GM18909 (cell line): ENCODE measurements at regions not wholly inside any gene's neighbourhood (a gene's known extent, or its start where the extent isn't known, plus 50 kb on each side); places are given as distances from the start of the nearest gene placed in this dataset.

Source experiments
- ATAC-seq: cut with Tn5 transposase; IDR thresholded peaks from one replicate; pipeline ENCODE4 v1.9.1; 2021; ENCODE audit warnings: mild to moderate bottlenecking; ENCODE audit not compliant: unreplicated experiment, poor library complexity

- no peak for ATAC-seq
Measured at GRCh38 chr4:146998157-146998556, 52.5 kb upstream of the TTC29 start.

DNA sequence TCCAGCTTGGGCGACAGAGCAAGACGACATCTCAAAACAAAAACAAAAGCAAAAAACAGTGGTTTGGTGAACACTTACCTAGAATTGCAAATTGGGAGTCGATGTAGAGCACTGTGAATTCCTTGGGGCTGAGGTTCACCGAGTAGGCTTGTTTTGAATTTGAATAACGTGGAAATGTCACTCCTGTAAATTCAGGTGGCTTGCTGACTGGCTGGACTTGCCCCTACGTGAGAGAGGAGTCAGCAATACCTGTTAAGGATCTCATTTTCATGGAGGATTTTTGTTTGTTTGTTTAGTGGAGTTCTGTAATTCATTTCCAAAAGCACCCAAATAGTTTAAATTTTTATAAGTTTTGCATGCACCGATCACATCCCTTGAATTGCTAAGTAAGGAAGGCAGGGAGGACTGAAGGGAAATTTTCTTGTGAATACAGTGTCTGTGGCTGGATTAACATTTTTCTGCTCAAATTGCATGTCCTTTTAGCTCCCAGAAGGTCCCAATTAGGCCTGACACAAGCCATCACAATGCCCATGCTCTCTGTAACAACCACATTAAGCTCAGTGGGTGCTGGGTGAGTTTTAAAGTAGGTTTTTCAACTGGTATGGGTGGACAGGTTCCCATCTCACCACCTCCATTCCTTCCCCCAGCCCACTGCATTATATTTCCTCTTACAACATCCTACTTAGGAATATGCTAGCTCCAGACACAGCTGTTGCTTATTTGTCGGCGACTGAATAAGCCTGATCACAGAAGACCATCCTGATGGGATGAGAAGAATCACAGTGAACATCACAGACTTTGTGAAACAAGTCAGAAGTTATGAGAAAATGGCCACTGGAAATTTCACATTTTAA, 58.5 kb upstream of the TTC29 start:
- no peak for ATAC-seq

DNA sequence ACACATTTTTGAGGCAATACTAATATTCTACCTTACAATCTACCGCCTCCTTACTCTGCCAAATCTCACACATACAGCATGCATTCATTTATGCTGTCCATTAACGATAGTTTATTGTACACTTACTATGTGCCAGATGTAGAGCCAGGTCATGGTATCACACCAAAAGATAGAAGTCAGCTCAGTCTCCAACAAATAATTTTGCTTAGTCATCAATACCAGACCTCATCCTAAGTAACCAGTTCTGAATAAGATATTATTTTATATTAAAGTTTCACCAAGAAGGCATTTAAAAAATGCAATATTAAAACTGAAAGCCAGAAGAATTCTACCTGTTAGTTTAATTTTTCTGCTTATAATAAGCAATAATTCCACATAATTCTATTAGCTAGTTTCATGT, 60.6 kb upstream of the TTC29 start:
- no peak for ATAC-seq

DNA sequence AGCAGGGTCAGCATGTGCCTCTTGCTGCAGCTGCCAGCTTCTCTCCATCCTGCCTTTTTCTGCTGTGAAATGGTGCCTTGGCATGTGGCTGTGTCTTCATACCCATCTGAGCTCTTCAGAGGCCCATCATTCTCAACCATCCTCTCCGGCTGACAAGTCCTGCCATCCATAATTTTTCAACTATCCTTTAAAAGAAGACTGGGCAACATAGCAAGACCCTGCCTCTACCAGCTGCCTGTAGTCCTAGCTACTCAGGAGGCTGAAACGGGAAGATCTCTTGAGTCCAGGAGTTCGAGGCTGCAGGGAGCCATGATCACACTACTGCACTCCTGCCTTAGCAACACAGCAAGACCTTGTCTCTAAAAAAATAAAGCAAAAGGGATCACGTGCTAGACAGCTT, 64.2 kb upstream of the TTC29 start:
- no peak for ATAC-seq

DNA sequence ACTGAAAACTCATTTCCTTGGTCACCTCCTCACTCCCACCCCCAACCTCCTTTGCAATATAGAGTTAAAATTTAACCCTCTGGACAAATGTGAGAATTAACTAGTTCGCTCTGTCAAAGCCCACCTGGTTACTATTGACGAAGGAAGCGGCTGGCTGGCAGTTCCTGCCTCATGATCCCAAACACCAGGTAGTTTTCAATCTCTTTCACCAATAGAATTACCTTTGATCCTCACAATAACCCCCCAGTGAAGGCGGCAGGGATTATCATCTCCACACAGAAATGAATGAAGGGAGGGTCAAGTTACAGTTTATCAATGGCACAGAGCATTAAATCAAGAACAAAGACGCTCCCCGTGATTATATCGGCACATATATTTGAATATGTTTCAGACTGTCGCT, 65.7 kb upstream of the TTC29 start:
- no peak for ATAC-seq

GRCh38 chr4:147012059-147012707, 66.5 kb upstream of the TTC29 start:
- no peak for ATAC-seq

GRCh38 chr4:147014946-147015345, 69.3 kb upstream of the TTC29 start:
- ATAC-seq = no peak

- no peak for ATAC-seq
Measured at GRCh38 chr4:147015491-147015890, 69.8 kb upstream of the TTC29 start.

DNA sequence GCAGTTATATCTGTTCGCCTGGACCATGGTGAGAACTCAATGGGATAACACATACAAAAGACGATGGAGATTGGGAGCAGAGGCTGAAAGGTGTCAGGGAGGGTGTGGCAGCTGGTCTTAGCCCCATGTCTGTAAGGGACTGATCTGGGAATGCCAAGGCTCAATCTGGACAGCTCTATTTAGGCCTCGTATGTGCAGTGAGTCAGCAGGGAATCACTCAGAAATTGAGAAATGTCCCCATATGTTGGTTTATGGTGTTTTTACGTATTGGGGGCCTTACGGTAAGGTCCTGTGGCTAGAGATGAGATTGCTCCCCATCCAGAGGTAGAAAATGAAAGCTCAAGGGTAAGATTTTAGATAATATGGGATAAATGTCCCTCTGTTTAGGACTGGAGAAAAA, 71.4 kb upstream of the TTC29 start:
- no peak for ATAC-seq

GRCh38 chr4:147019091-147019490, 73.4 kb upstream of the TTC29 start:
- peak; percentile 91 for ATAC-seq

- no peak for ATAC-seq
Measured at GRCh38 chr4:147020456-147020855, 74.8 kb upstream of the TTC29 start.

DNA sequence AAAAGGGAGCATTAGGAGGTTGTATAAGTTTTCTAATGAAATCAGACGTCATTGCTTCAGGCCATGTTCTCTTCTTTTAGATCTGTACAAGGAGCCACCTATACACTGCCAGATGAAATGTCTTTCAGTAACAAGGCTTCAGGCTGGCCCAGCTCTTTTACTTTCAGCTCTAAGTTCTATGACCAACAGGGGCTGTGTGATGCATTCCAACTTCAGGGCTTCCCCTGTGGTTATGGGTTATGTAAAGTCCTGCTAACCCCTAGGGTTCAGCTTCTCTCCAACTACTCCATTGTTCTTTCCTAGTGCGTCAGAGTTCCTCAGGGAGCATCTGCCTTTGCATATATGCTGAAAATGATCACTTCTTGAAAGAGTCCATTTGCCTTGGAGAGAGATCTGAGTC, 79.4 kb upstream of the TTC29 start:
- ATAC-seq = no peak

- ATAC-seq = no peak
Measured at GRCh38 chr4:147029296-147029695, 83.6 kb upstream of the TTC29 start.

- no peak for ATAC-seq
Measured at GRCh38 chr4:147034372-147034771, 88.7 kb upstream of the TTC29 start.

GRCh38 chr4:147037069-147037468, 91.4 kb upstream of the TTC29 start:
- ATAC-seq = no peak

GRCh38 chr4:147039976-147040575, 94.4 kb upstream of the TTC29 start:
- no peak for ATAC-seq

DNA sequence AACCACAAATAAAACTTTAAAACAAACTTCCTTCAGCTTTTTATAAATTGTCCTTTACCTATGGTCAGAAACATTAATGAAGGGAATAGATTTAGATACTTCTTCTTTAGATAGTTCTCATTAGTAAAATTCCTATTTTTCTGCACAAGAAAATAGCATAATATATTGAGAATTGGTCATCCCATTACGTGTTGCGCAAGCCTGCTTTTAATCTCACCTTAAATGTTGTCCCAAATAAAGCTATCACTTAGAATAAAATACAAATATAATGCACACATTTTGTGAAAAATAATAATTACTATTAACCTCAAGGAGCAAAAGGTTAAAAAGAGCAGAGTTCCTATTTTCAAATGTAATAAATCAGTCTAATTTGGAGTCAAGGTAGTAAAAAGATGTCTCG, 95.2 kb upstream of the TTC29 start:
- no peak for ATAC-seq

DNA sequence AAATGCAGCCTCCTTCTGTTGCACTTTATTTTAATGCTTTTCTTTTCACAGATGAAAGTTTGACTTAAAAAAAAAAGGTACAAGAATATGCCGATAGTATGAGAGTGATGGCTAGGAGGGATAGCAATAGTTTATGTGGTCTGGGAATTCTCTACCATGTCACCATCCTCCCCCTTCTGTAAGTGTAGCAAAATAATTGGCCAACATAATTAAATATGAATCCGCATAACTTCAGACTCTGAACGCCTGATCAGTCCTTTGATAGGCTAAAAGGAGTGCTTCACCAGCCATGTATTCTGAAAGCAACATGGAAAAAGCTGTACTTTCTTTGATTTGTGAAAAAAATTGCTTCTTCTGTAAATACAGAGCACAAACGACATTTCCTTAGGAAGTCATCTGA, 95.7 kb upstream of the TTC29 start:
- no peak for ATAC-seq

GRCh38 chr4:147042046-147042445, 96.4 kb upstream of the TTC29 start:
- ATAC-seq = no peak

DNA sequence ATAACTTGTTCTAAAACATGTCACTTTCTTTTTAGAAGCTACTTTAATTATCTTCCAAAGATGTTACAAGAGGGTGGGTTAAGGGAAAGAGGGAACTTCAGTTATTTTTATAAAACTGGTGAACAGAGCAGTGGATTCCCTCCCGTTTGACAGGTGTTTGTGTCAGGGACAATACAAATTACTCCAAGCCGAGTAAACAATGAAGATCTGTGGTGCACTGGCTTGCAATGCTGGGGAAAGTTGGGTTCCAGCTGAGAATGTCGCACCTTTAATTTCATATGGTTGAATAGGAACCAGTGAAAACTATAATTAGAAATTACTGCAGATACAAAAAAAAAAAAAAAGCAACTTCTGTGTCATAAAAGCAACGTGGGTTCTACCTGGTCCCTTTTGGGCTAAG, 98.6 kb upstream of the TTC29 start:
- no peak for ATAC-seq

- no peak for ATAC-seq
Measured at GRCh38 chr4:147049946-147050345, 104.3 kb upstream of the TTC29 start.

GRCh38 chr4:147050356-147050765, 104.7 kb upstream of the TTC29 start:
- ATAC-seq = no peak
